Forelimb muscle (tissue), 1 donor: ENCODE measurements at regions not wholly inside any gene's neighbourhood (a gene's known extent, or its start where the extent isn't known, plus 50 kb on each side); places are given as distances from the start of the nearest gene placed in this dataset.
"Not testable (repeated sequence)": the region's sequence is repeated elsewhere in the genome, so short reads cannot be mapped to it uniquely, and the experiment has no call there.

ENCODE experiments used
- DNase-seq: peaks from one replicate; pipeline ENCODE4 v3.0.0-alpha.2; 2013; ENCODE audit warnings: low read depth

DNA sequence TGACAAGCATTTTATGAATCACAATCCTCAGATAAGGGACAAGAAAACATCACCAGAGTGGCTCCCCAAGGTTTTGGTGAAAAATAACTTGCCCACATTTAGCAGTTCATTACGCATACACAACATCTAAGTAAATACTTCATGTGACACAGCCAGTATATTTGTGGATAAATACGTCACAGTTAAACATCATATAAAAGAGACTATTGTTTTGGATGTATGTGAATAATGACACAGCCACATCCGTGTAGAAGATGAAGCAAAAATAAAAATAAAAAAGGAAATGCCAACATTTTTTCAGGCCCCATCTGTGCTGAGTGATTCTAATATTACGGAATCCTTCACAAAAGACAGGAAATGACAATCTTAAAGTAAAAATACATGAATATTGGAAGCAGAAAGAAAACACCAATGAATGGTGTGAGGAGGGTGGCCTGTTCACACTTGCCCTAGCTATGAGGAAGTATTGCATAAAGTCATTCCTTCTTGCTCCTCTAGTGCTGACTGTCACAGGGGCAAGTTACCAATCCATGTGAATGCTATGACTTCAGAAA lies 457.1 kb downstream of the KLF12 start:
- DNase-seq = no peak

DNA sequence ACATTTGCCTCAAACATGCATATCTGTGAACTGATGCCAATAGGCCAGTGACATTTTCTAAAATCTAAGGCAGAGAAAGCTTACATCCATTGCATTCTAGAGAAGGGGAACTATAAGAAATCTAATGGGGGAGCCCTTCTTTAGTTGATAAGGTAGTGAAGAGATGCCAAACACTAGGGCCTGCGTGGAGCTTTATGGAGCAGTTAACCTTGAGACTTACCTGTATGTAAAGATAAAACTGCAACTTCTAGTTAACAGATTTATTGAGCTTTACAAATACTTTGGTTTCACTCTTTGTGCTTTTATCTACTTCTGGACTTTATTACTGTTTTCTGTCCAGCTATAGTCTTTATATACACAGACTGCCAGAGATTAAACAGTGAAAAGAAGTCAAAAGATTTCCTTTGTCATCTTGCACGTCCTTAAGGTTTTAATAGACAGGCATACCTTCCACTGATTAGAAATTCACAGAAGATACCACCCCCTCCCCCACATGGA lies 457.6 kb downstream of the KLF12 start:
- no peak for DNase-seq

GRCh38 chr13:73675821-73676220 lies 458.4 kb downstream of the KLF12 start:
- DNase-seq = no peak

DNA sequence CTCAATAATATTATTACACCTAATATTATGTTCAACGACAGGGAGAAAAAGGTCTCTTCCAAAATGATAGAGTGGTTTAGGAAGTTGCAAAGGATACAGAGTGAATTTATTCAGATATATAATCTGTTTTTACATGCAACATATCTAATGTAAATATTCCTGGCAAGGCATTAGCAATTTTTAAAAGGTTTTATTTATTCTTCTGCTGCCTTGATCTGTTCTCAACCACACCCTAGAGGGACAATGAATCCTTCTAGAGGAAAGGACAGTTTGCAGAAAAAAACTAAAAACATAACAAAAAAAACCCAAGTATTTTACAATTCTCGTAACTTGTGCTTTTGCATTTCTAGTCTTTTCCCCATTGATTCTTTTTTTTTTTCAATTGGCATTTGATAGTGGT lies 459.6 kb downstream of the KLF12 start:
- no peak for DNase-seq

DNA sequence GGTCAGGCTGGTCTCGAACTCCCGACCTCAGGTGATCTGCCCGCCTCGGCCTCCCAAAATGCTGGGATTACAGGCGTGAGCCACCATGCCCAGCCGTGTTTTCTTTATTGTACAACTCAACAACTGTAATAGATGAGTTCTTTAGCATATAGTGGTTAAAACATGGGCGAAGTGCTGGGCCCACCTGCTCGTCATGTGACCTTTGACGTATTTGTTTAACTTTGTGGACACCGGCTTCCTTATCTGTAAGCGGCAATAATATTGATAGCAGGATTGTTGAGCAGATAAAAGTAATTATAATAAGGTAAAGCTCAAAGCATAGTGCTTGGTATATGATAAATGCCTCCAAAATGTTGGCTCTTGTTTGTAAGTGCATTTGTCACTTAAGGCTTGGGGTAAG lies 460.3 kb downstream of the KLF12 start:
- DNase-seq = no peak

GRCh38 chr13:73672492-73672891 lies 461.7 kb downstream of the KLF12 start:
- no peak for DNase-seq

DNA sequence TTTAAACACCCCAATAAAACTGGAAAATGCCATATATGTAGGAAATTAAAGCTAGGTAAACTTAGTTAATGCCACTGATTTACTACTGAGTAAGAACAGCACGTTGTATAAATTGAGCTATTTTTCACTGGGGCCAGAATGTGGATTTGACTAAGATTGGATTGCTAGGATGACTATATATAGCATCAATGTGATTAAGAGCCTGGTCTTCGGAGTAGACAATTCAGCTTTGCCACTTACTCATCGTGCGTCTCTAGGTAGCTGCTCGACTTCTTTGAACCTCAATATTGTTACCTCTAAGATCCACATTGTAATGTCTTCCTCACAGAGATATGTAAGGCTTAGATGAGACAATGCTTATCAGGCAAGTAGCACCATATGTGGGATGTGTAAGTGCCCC lies 462.5 kb downstream of the KLF12 start:
- DNase-seq = no peak

DNA sequence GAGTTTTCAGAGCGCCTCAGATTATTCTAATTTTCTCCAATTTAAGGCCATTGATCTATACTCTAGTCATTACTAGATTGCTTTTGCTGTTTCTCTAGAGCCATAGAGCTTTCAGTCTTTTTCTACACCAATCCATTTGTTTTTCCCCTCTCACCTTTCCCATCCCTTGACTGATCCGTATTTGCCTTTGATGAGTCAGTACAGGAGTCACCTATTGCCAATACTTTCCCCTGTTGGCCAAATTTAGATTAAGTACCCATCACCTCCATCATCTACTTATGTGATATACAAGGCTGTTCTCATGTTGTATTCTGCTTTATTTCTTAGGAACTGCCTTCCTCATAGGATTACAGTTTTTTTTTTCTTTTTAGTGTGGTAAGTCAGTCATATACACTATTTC lies 463.2 kb downstream of the KLF12 start:
- no peak for DNase-seq

DNA sequence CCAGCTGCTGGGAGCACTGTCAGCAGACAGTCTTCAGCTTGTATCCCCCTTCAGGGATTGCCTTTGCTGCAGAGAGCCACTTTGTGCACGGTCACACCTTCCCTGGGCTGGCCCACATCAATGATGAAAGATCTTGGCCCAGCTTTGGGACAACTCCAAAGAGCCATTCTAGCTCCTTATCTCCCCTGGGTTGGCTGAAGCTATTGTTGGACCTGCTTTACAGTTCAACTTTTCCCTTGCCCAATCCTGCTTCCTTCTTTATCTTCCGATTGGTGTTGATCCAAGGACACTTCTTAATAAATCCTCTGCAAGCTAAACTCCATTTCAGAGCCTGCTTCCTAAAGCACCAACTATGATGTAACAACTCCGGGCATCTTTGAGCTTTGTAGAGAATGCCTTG lies 466.4 kb downstream of the KLF12 start:
- no peak for DNase-seq

- no peak for DNase-seq
Observed at GRCh38 chr13:73665261-73665660, 468.9 kb downstream of the KLF12 start.

- no peak for DNase-seq
Observed at GRCh38 chr13:73664851-73665250, 469.4 kb downstream of the KLF12 start.

DNA sequence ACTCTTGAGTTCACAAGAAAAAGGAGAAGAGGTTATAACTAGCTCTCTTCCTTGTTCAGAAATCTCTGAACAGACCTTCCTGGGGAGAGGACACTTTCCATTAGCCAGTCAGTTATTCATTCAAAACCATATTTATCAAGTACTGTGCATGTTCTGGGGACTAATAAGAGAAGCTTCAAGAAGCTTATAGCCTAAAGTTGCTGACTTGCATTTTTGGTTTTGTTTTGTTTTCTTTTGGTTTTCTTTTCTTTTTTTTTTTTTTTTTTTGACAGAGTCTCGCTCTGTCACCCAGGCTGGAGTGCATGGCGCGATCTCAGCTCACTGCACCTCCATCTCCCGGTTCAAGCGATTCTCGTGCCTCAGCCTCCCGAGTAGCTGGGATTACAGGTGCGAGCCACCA lies 471.4 kb downstream of the KLF12 start:
- no peak for DNase-seq

- no peak for DNase-seq
Observed at GRCh38 chr13:73661687-73662425, 472.3 kb downstream of the KLF12 start.

- no peak for DNase-seq
Observed at GRCh38 chr13:73661066-73661465, 473.1 kb downstream of the KLF12 start.

GRCh38 chr13:73658639-73659038 lies 475.6 kb downstream of the KLF12 start:
- no peak for DNase-seq

- no peak for DNase-seq
Observed at GRCh38 chr13:73657821-73658540, 476.2 kb downstream of the KLF12 start.

- no peak for DNase-seq
Observed at GRCh38 chr13:73656863-73657262, 477.3 kb downstream of the KLF12 start.

DNA sequence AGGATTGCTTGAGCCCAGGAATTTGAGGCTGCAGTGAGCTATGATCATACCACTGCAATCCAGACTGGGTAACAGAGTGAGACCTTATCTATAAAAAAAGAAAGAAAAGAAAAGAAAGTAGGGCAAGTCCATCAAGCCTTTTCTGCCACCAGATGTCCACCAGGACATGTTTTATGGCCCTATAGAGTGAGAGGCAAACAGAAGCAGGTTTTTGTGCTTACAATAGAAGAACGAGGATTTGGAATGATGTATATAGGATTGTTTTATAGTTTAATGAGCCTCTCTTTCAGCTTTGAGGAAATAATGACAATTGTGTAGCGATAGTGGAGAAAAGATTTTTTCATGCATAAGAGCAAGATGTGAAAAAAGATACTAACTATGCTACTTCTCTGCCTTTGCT lies 480.5 kb downstream of the KLF12 start:
- DNase-seq = no peak

- no peak for DNase-seq
Observed at GRCh38 chr13:73647417-73647816, 486.8 kb downstream of the KLF12 start.

GRCh38 chr13:73640476-73641179 lies 493.6 kb downstream of the KLF12 start:
- not testable (repeated sequence) for DNase-seq

GRCh38 chr13:73635166-73635787 lies 498.9 kb downstream of the KLF12 start:
- DNase-seq = no peak
